Bronchial epithelial cell (primary cell): ENCODE measurements at regions not wholly inside any gene's neighbourhood (a gene's known extent, or its start where the extent isn't known, plus 50 kb on each side); places are given as distances from the start of the nearest gene placed in this dataset.

Experiments used
- DNase-seq: peaks from one replicate; pipeline ENCODE4 v3.0.0-alpha.2; 2010; ENCODE audit warnings: low read depth
- FAIRE-seq: peaks from 2 replicates; lab custom pipeline; 2011; peaks lifted over from hg19 to GRCh38; lab: Jason Lieb, UNC
- H3K27me3 ChIP-seq: 2 replicates; pipeline ENCODE4 v1.5.1; 2011; ENCODE audit warnings: low read length; ENCODE audit not compliant: control insufficient read depth, insufficient read depth
- H3K36me3 ChIP-seq: 2 replicates; pipeline ENCODE4 v1.5.1; 2011; ENCODE audit warnings: low read length; ENCODE audit not compliant: control insufficient read depth, insufficient read depth
- H3K4me3 ChIP-seq: 2 replicates; pipeline ENCODE4 v1.5.1; 2011; ENCODE audit warnings: mild to moderate bottlenecking, low read depth, low read length, control low read depth
- CTCF ChIP-seq: IDR thresholded peaks from 2 replicates; pipeline ENCODE4 v1.5.1; 2011; ENCODE audit warnings: mild to moderate bottlenecking, moderate library complexity, low read length, control low read depth, inconsistent platforms; ENCODE audit not compliant: insufficient read depth, severe bottlenecking

DNA sequence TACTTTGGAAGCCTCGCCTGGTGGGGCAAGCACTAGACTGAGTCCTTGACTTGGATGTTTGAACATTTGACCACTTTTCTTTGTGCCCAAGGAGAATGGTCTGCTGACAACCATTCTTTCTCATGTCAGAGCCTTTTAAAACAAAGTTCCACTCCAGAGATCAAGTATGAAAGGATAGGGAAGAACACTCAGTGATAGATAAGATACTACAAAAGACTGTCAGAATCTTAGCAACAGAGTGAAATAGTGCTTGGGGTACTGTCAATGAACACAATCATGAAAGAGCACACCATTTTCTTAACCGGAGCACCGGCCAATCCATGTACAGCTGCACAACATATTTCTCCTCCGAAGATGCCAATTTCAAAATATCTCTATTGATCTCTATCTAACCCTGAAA, 82.8 kb upstream of the ADO start:
- no peak for TF ChIP-seq CTCF
- no peak for DNase-seq
- Histone ChIP-seq H3K4me3 (no peak overlapping the region), H3K36me3 (no peaks in the 10 kb centered on the region), H3K27me3 (no peaks in the 10 kb centered on the region)
- FAIRE-seq, result no peak

DNA sequence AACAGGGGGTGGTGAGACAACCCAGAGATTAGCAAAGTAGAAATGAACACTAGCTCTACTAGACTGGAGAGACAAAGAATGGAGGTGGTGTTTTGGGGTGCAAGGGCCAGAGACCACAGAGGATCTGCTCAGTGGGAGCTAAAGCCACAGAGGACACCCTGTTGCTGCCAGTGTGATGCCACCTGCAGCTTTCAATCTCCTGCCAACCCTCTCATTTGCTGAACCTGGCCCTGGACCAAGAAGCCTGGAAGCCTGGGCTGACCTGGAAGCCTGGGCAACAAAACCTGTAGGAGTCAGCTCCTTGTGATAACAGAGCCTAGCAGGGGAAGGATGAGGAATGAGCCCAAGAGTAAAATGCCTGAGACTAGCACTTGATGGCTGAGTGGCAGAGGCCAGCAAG, 81.1 kb upstream of the ADO start:
- no peak for DNase-seq
- TF ChIP-seq CTCF, result no peak
- no peak overlapping the region for H3K4me3 ChIP-seq
- H3K27me3 ChIP-seq, result no peaks in the 10 kb centered on the region
- no peaks in the 10 kb centered on the region for H3K36me3 ChIP-seq
- FAIRE-seq, result no peak

DNA sequence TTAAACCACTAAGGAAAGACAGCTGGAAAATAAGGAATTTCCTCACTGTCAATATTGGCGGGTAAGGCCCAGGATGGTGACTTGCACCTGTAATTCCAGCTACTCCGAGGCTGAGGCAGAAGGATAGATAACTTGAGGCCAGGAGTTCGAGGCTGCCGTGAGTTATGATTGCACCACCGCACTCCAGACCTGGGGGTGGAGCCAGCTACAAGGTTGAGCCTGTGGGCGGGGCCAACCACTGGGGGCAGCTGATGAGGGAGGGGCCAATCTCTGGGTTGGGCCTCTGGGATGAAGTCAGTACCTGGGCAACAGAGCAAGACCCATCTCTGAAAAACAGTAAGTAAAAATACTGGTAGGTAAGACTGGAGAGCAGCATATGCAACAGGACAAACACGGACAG, 80.1 kb upstream of the ADO start:
- DNase-seq (no peak), FAIRE-seq (no peak)
- TF ChIP-seq CTCF, result no peak
- Histone ChIP-seq H3K4me3 (no peak overlapping the region), H3K27me3 (no peaks in the 10 kb centered on the region), H3K36me3 (no peaks in the 10 kb centered on the region)

DNA sequence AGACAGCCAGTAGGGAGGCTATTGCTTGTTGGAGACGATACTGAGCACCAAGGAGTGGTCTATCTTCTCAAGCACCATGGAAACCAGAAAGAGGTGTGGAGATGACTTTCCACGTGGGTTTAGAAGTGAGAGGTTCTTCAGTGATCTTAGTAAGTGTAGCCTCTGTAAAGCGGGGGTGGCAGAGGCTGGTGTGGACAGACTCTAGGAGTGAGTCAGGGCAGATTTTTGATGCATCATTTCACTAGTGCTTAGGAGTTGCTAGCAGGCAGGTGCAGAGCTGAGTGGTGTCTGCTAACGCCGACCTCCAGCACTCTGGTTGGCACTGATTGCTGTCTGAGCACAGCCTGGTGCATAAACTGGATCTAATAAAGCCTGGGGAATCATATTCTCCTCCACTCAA, 78.4 kb upstream of the ADO start:
- no peak for TF ChIP-seq CTCF
- DNase-seq (no peak), FAIRE-seq (no peak)
- no peaks in the 10 kb centered on the region for H3K36me3 ChIP-seq
- no peak overlapping the region for H3K4me3 ChIP-seq
- no peaks in the 10 kb centered on the region for H3K27me3 ChIP-seq

DNA sequence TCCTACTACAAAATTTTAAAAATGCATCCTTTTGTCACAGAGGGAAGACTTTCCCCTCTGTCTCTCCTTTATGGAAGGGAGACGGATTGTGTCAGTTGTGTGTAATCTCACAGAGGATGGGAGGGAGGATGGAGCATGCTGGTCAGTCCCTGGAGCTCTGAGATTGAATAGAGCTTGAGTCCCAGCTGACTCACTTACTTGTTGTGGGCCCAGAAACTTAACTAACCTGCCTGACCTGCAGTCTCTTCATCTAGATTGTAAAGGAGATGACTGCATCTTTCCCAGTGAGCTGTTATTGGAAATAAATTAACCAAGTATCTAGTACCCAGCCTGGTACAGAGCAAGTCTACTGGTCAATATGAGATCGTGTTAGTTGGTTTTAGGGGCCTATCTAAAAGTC, 77.9 kb upstream of the ADO start:
- TF ChIP-seq CTCF, result no peak
- H3K36me3 ChIP-seq, result no peaks in the 10 kb centered on the region
- H3K4me3 ChIP-seq, result no peak overlapping the region
- FAIRE-seq (peak; percentile 13), DNase-seq (no peak)
- H3K27me3 ChIP-seq, result no peaks in the 10 kb centered on the region

DNA sequence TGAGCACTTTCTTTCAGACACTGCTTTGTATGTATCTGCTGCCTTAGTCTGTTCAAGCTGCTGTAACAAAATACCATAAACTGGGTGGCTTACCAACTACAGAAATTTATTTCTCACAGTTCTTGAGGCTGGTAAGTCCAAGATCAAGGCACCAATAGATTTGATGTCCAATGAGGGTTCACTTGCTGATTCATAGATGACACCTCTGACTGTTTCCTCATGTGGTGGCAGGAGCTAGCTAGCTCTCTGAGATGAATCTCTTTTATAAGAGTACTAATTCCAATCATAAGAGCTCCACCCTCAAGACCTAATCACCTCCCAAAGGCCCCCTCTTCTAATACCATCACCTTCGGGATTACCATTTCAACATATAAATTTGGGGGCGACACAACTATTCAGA, 76.6 kb upstream of the ADO start:
- FAIRE-seq, result no peak
- DNase-seq, result no peak
- Histone ChIP-seq H3K4me3 (no peak overlapping the region), H3K36me3 (no peaks in the 10 kb centered on the region), H3K27me3 (no peaks in the 10 kb centered on the region)
- no peak for TF ChIP-seq CTCF
